Sigmoid colon (tissue), 4 donors: ENCODE measurements at regions not wholly inside any gene's neighbourhood (a gene's known extent, or its start where the extent isn't known, plus 50 kb on each side); places are given as distances from the start of the nearest gene placed in this dataset.

Experiments
- CTCF ChIP-seq, 4 experiments: fragments of 450-650 bp in 3 of 4; fragments of 200-600 bp in 1 of 4; IDR thresholded peaks; one replicate each; pipeline ENCODE4 v1.5.1; 2016 to 2019; ENCODE audit warnings: antibody characterized with exemption in 4 of 4, mild to moderate bottlenecking in 3 of 4, moderate library complexity in 2 of 4
- EP300 ChIP-seq, 4 donors: sonication (generic); formaldehyde crosslinking; IDR thresholded peaks; one replicate each; pipeline ENCODE4 v1.6.1; 2017; ENCODE audit warnings: antibody characterized with exemption in 4 of 4
- POLR2A ChIP-seq, 2 donors: fragments of 450-650 bp; IDR thresholded peaks; one replicate each; pipeline ENCODE4 v1.6.1; 2016; ENCODE audit warnings: antibody characterized with exemption in 2 of 2, mild to moderate bottlenecking in 2 of 2, moderate library complexity in 2 of 2
- POLR2AphosphoS5 ChIP-seq, 4 donors: sonication (generic); formaldehyde crosslinking; IDR thresholded peaks; one replicate each; pipeline ENCODE4 v1.6.1; 2017; ENCODE audit warnings: antibody characterized with exemption in 4 of 4

GRCh38 chr13:74039667-74040066 lies 94.5 kb downstream of the KLF12 start:
- TF ChIP-seq CTCF (IDR thresholded peaks at IDR 0.05) (no peak), POLR2AphosphoS5 (IDR thresholded peaks at IDR 0.05) (no peak), POLR2A (IDR thresholded peaks at IDR 0.05) (no peak), EP300 (IDR thresholded peaks at IDR 0.05) (no peak)
